H1 (cell line): ENCODE measurements at regions not wholly inside any gene's neighbourhood (a gene's known extent, or its start where the extent isn't known, plus 50 kb on each side); places are given as distances from the start of the nearest gene placed in this dataset.

Experiments used
- CTCF ChIA-PET: fragments of 300-600 bp; sonication (Branson Sonifier 250); formaldehyde crosslinking; loops from one replicate; lab custom pipeline; 2021; ENCODE audit not compliant: partially characterized antibody; lab: Charles Lee
- POLR2A ChIA-PET: fragments of 300-600 bp; sonication (Branson Sonifier 250); formaldehyde crosslinking; loops from one replicate; lab custom pipeline; 2021; ENCODE audit warnings: inconsistent platforms; ENCODE audit not compliant: partially characterized antibody; lab: Charles Lee
- DNase-seq, 2 experiments: peaks; one replicate each; pipeline versions ENCODE4 v3.0.0 to v3.0.0-alpha.2; 2010 to 2022; ENCODE audit warnings: low spot score in 2 of 2, low read depth in 1 of 2, mixed read lengths in 1 of 2
- FAIRE-seq: peaks from 2 replicates; lab custom pipeline; 2011; peaks lifted over from hg19 to GRCh38; lab: Jason Lieb, UNC
- H2AFZ ChIP-seq: 2 replicates; pipeline ENCODE4 v1.8.1; 2012; ENCODE audit warnings: low read length, inconsistent platforms
- H2AK5ac ChIP-seq: 2 replicates; pipeline ENCODE4 v1.6.1; 2013; ENCODE audit warnings: low read depth, low read length
- H2BK120ac ChIP-seq: replicated peaks from 2 replicates; pipeline ENCODE3; 2013; ENCODE audit warnings: low read depth, low read length, inconsistent platforms
- H2BK12ac ChIP-seq: 2 replicates; pipeline ENCODE4 v1.6.1; 2013; ENCODE audit warnings: low read depth, low read length
- H2BK15ac ChIP-seq: 2 replicates; pipeline ENCODE4 v1.6.1; 2013; ENCODE audit warnings: low read length
- H2BK20ac ChIP-seq: 2 replicates; pipeline ENCODE4 v1.6.1; 2013; ENCODE audit warnings: low read length
- H2BK5ac ChIP-seq: 2 replicates; pipeline ENCODE4 v1.6.1; 2013; ENCODE audit warnings: low read depth, low read length
- H3K14ac ChIP-seq: 2 replicates; pipeline ENCODE4 v1.6.1; 2013; ENCODE audit warnings: inconsistent platforms; ENCODE audit not compliant: insufficient read length
- H3K18ac ChIP-seq: 2 replicates; pipeline ENCODE4 v1.6.1; 2013; ENCODE audit warnings: low read length; ENCODE audit errors: extremely low read depth
- H3K23ac ChIP-seq: 2 replicates; pipeline ENCODE4 v1.6.1; 2013; ENCODE audit warnings: inconsistent platforms; ENCODE audit not compliant: insufficient read length
- H3K23me2 ChIP-seq: 2 replicates; pipeline ENCODE4 v1.6.1; 2013; ENCODE audit warnings: low read depth, low read length
- H3K27ac ChIP-seq: 2 replicates; pipeline ENCODE4 v1.6.1; 2011; ENCODE audit warnings: low read depth, low read length, inconsistent platforms
- H3K27me3 ChIP-seq, 4 experiments: replicated peaks in 1 of 4; 1 replicate in 1 of 4; 2 replicates in 3 of 4; pipeline versions ENCODE4 v1.6.1 to v1.8.1; 2011 to 2013; ENCODE audit warnings: low read length in 3 of 4, mild to moderate bottlenecking in 3 of 4, inconsistent platforms in 2 of 4, mixed read lengths in 2 of 4, moderate library complexity in 1 of 4; ENCODE audit not compliant: control insufficient read depth in 3 of 4, insufficient read depth in 3 of 4; ENCODE audit errors: extremely low read depth in 1 of 4
- H3K36me3 ChIP-seq, 4 experiments: 2 replicates each; pipeline versions ENCODE4 v1.6.1 to v1.8.1; 2011 to 2013; ENCODE audit warnings: mild to moderate bottlenecking in 4 of 4, low read length in 3 of 4, moderate library complexity in 2 of 4, control low read depth in 1 of 4, inconsistent platforms in 1 of 4; ENCODE audit not compliant: insufficient read depth in 4 of 4, control insufficient read depth in 2 of 4
- H3K4ac ChIP-seq: replicated peaks from 2 replicates; pipeline ENCODE3; 2013; ENCODE audit warnings: low read length, low read depth, mixed read lengths, inconsistent platforms; ENCODE audit not compliant: insufficient read length
- H3K4me1 ChIP-seq, 4 experiments: replicated peaks in 1 of 4; 1 replicate in 1 of 4; 2 replicates in 3 of 4; pipeline versions ENCODE4 v1.6.1 to v1.8.1; 2011 to 2013; ENCODE audit warnings: low read length in 3 of 4, inconsistent platforms in 2 of 4, mixed read lengths in 1 of 4; ENCODE audit not compliant: insufficient read depth in 4 of 4, control insufficient read depth in 3 of 4
- H3K4me2 ChIP-seq, 2 experiments: 2 replicates each; pipeline versions ENCODE4 v1.6.1 to v1.8.1; 2011 to 2013; ENCODE audit warnings: low read depth in 2 of 2, low read length in 2 of 2, control low read depth in 1 of 2, inconsistent platforms in 1 of 2, mild to moderate bottlenecking in 1 of 2; ENCODE audit not compliant: insufficient read depth in 1 of 2
- H3K4me3 ChIP-seq, 4 experiments: fragments of 200-600, 300-600 bp in 1 of 4; sonication (generic), shearing (Covaris generic), sonication (Bioruptor Twin) in 1 of 4; 2 replicates each; pipeline versions ENCODE4 v1.5.1 to v1.8.1; 2011 to 2016; ENCODE audit warnings: low read length in 4 of 4, low read depth in 3 of 4, control low read depth in 2 of 4, inconsistent platforms in 2 of 4, mild to moderate bottlenecking in 2 of 4, mixed read lengths in 1 of 4, moderate library complexity in 1 of 4; ENCODE audit not compliant: insufficient read depth in 2 of 4; ENCODE audit errors: extremely low read depth in 1 of 4
- H3K56ac ChIP-seq: replicated peaks from 2 replicates; pipeline ENCODE3; 2013; ENCODE audit warnings: low read depth, mild to moderate bottlenecking, mixed read lengths, low read length, inconsistent platforms; ENCODE audit not compliant: insufficient read length
- H3K79me1 ChIP-seq: 2 replicates; pipeline ENCODE4 v1.6.1; 2013; ENCODE audit warnings: low read depth, low read length, control low read depth
- H3K79me2 ChIP-seq, 2 experiments: 2 replicates each; pipeline versions ENCODE4 v1.6.1 to v1.8.1; 2012 to 2013; ENCODE audit warnings: low read length in 2 of 2, mild to moderate bottlenecking in 2 of 2, inconsistent platforms in 1 of 2; ENCODE audit not compliant: insufficient read depth in 2 of 2, control insufficient read depth in 1 of 2
- H3K9ac ChIP-seq, 4 experiments: replicated peaks in 1 of 4; 1 replicate in 1 of 4; 2 replicates in 3 of 4; pipeline versions ENCODE4 v1.6.1 to v1.8.1; 2011 to 2013; ENCODE audit warnings: low read depth in 3 of 4, low read length in 3 of 4, control low read depth in 2 of 4, mild to moderate bottlenecking in 2 of 4, moderate library complexity in 2 of 4, inconsistent platforms in 1 of 4; ENCODE audit errors: extremely low read depth in 1 of 4
- H3K9me3 ChIP-seq, 2 experiments: 2 replicates each; pipeline versions ENCODE4 v1.6.1 to v1.8.1; 2012 to 2013; ENCODE audit warnings: mild to moderate bottlenecking in 2 of 2, moderate library complexity in 2 of 2, control low read depth in 1 of 2, inconsistent platforms in 1 of 2, low read depth in 1 of 2, low read length in 1 of 2, mixed read lengths in 1 of 2; ENCODE audit not compliant: insufficient read depth in 2 of 2
- H4K20me1 ChIP-seq, 2 experiments: replicated peaks in 1 of 2; 2 replicates each; pipeline versions ENCODE3 to v1.8.1; 2011 to 2013; ENCODE audit warnings: inconsistent platforms in 2 of 2, low read length in 2 of 2, mild to moderate bottlenecking in 1 of 2; ENCODE audit not compliant: insufficient read depth in 2 of 2, control insufficient read depth in 1 of 2
- H4K5ac ChIP-seq: 2 replicates; pipeline ENCODE4 v1.6.1; 2013; ENCODE audit warnings: low read length, low read depth, mixed read lengths, inconsistent platforms; ENCODE audit not compliant: insufficient read length
- H4K8ac ChIP-seq: 2 replicates; pipeline ENCODE4 v1.8.0; 2013; ENCODE audit warnings: mild to moderate bottlenecking, moderate library complexity, low read length, inconsistent platforms; ENCODE audit not compliant: insufficient read depth; ENCODE audit errors: extremely low read depth
- H4K91ac ChIP-seq: replicated peaks from 2 replicates; pipeline ENCODE3; 2013; ENCODE audit warnings: low read length, mixed read lengths, inconsistent platforms; ENCODE audit not compliant: insufficient read length
- CBX8 ChIP-seq: fragments of 300-800, 300-1000 bp; sonication (generic); IDR thresholded peaks from 2 replicates; pipeline ENCODE4 v1.7.1; 2016; ENCODE audit warnings: low read depth, low read length, borderline replicate concordance
- CHD1 ChIP-seq: IDR thresholded peaks from 2 replicates; pipeline ENCODE4 v1.6.1; 2012; ENCODE audit warnings: low read depth, low read length, improper control_type of control experiment
- JUND ChIP-seq: IDR thresholded peaks from 2 replicates; pipeline ENCODE4 v1.6.1; 2011; ENCODE audit warnings: mild to moderate bottlenecking, improper control_type of control experiment, low read length
- NANOG ChIP-seq: IDR thresholded peaks from 2 replicates; pipeline ENCODE4 v1.6.1; 2011; ENCODE audit warnings: low read length, low read depth, mild to moderate bottlenecking, inconsistent platforms; ENCODE audit not compliant: insufficient read depth, poor library complexity, severe bottlenecking
- POLR2A ChIP-seq, 2 experiments: IDR thresholded peaks; 1 replicate in 1 of 2; 2 replicates in 1 of 2; pipeline ENCODE4 v1.6.1; 2011; ENCODE audit warnings: low read depth in 2 of 2, low read length in 2 of 2, mild to moderate bottlenecking in 2 of 2; ENCODE audit errors: control extremely low read depth in 1 of 2
- POLR2AphosphoS5 ChIP-seq: IDR thresholded peaks from 2 replicates; pipeline ENCODE4 v1.6.1; 2011; ENCODE audit warnings: low read depth, low read length
- RFX5 ChIP-seq: IDR thresholded peaks from 2 replicates; pipeline ENCODE4 v1.6.1; 2011; ENCODE audit warnings: low read depth, low read length, improper control_type of control experiment, borderline replicate concordance
- RNF2 ChIP-seq: fragments of 200-900, 300-1000 bp; sonication (generic); IDR thresholded peaks from 2 replicates; pipeline ENCODE4 v1.7.1; 2016; ENCODE audit warnings: borderline replicate concordance, low read depth, mild to moderate bottlenecking, antibody characterized with exemption, low read length; ENCODE audit not compliant: poor library complexity, severe bottlenecking; ENCODE audit errors: missing control alignments
- RXRA ChIP-seq: IDR thresholded peaks from 2 replicates; pipeline ENCODE4 v1.6.1; 2011; ENCODE audit warnings: low read depth, mild to moderate bottlenecking, low read length, moderate library complexity; ENCODE audit not compliant: insufficient read depth
- SAP30 ChIP-seq: fragments of 300-600 bp; sonication (generic); IDR thresholded peaks from 2 replicates; pipeline ENCODE4 v1.7.1; 2012; ENCODE audit warnings: low read length, moderate library complexity, mild to moderate bottlenecking, inconsistent platforms; ENCODE audit not compliant: insufficient read depth, insufficient replicate concordance
- SIRT6 ChIP-seq: IDR thresholded peaks from one replicate; pipeline ENCODE4 v1.7.1; 2012; ENCODE audit warnings: low read length, inconsistent platforms
- WGBS, 2 experiments: shearing (Covaris generic) in 1 of 2; methylation state at CpG; one replicate each; pipeline versions ENCODE4 v1.1.6 to v1.1.7; 2013 to 2015; ENCODE audit warnings: low lambda C conversion rate in 2 of 2, mixed read lengths in 2 of 2, inconsistent platforms in 1 of 2, low coverage in 1 of 2, missing lambda C conversion rate in 1 of 2; ENCODE audit not compliant: insufficient replicate concordance in 2 of 2, insufficient coverage in 1 of 2, insufficient read length in 1 of 2; ENCODE audit errors: extremely low coverage in 1 of 2, missing lambda C conversion rate in 1 of 2; 5-methylcytosine and 5-hydroxymethylcytosine counted together

DNA sequence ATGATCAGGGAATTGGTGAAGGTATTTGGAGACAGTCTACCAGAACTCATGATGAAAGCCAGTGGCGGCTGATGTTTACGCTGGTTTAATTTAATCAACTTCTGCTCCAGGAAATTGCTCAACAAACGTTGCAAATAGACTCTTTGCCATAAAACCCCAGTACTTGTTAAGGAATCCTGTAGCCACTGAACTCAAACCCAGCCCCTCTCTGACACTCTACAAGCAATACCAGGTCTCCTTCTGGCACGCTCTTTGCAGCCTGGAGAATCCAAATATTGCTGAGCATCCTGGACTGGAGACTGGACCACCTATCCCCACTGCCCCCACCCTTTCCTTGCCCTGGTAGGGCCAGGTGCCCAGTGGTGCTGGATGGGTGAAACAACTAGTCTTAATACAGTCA is 308.2 kb downstream of the FBXO15 start:
- H2AK5ac ChIP-seq = no peak overlapping the region
- no peak overlapping the region for H3K4me2 ChIP-seq
- H3K23ac ChIP-seq = no peak overlapping the region
- H3K23me2 ChIP-seq = no peaks in the 10 kb centered on the region
- H2BK12ac ChIP-seq = no peak overlapping the region
- no peaks in the 10 kb centered on the region for H3K79me1 ChIP-seq
- no peak overlapping the region for H2BK15ac ChIP-seq
- no peaks in the 10 kb centered on the region for H3K79me2 ChIP-seq
- no peak overlapping the region for H2BK120ac ChIP-seq
- ChIA-PET CTCF (interaction anchor here (2.0 kb wide), 1 partner anchor 10 kb away, joined by 5 read pairs; no protein-coding TSS in a partner anchor), POLR2A (no interaction called here)
- no peaks in the 10 kb centered on the region for H4K20me1 ChIP-seq
- no peak overlapping the region for H2BK5ac ChIP-seq
- H2AFZ ChIP-seq = no peak overlapping the region
- no peak for DNase-seq
- H2BK20ac ChIP-seq = no peak overlapping the region
- H3K4ac ChIP-seq = no peak overlapping the region
- no peak for FAIRE-seq
- no peak overlapping the region for H3K9ac ChIP-seq
- TF ChIP-seq RNF2 = no peak
- TF ChIP-seq JUND = no peak
- no peak for TF ChIP-seq SIRT6
- TF ChIP-seq POLR2A (IDR thresholded peaks at IDR 0.05; ENCODE audit: control extremely low read depth in 1 of 2, low read depth in 2 of 2, low read length in 2 of 2) = no peak
- no peak for TF ChIP-seq RXRA
- no peak for TF ChIP-seq POLR2AphosphoS5
- TF ChIP-seq RFX5 = no peak
- no peak for TF ChIP-seq CHD1
- no peak for TF ChIP-seq CBX8
- no peak for TF ChIP-seq NANOG
- TF ChIP-seq SAP30 = no peak
- 0 out of 7 replicates have a peak, but pooled peaks cover 0 to 3% (median 0%) of the 10 kb centered on the region in 4 experiments for H3K4me1 ChIP-seq
- no peaks in the 10 kb centered on the region for H3K9me3 ChIP-seq
- no peaks in the 10 kb centered on the region for H3K36me3 ChIP-seq
- no peak overlapping the region for H3K27ac ChIP-seq
- no peak overlapping the region for H3K14ac ChIP-seq
- H3K56ac ChIP-seq = no peak overlapping the region
- 88% methylated on average over 4 of the region's 4 CpGs; no CpG with 5 or more reads in 1 of the 2 experiments for WGBS, 2 experiments
- H4K5ac ChIP-seq = no peak overlapping the region
- no peak overlapping the region for H4K91ac ChIP-seq
- H4K8ac ChIP-seq = no peak overlapping the region
- H3K4me3 ChIP-seq = no peak overlapping the region
- no peak overlapping the region for H3K18ac ChIP-seq
- H3K27me3 ChIP-seq = no peaks in the 10 kb centered on the region
